ENCODE measurements at regions not wholly inside any gene's neighbourhood (a gene's known extent, or its start where the extent isn't known, plus 50 kb on each side); places are given as distances from the start of the nearest gene placed in this dataset.

- no peak for TF ChIP-seq CTCF (IDR thresholded peaks at IDR 0.05)
- TF ChIP-seq POLR2A (IDR thresholded peaks at IDR 0.05): no peak
- no peak for TF ChIP-seq POLR2AphosphoS5 (IDR thresholded peaks at IDR 0.05)
Measured at GRCh38 chr15:96460106-96460505, 129.6 kb downstream of the NR2F2 start.

Measured in breast epithelium (tissue), 3 donors.